Stomach (tissue), 8 donors: ENCODE measurements at regions not wholly inside any gene's neighbourhood (a gene's known extent, or its start where the extent isn't known, plus 50 kb on each side); places are given as distances from the start of the nearest gene placed in this dataset.
"Not testable (repeated sequence)": the region's sequence is repeated elsewhere in the genome, so short reads cannot be mapped to it uniquely, and the experiment has no call there.

Experiments
- DNase-seq, 2 donors: peaks; one replicate each; pipeline versions ENCODE4 v3.0.0 to v3.0.0-alpha.2; 2013 to 2019
- H3K27ac ChIP-seq, 5 donors: fragments of 200-600 bp in 4 of 5; sonication (generic) in 4 of 5; one replicate each; pipeline ENCODE4 v1.5.1; 2013 to 2019; ENCODE audit warnings: mild to moderate bottlenecking in 1 of 5, moderate library complexity in 1 of 5
- H3K27me3 ChIP-seq, 3 donors: fragments of 200-600 bp; sonication (generic); one replicate each; pipeline ENCODE4 v1.5.1; 2017 to 2019; ENCODE audit warnings: mixed run types in 1 of 3
- H3K36me3 ChIP-seq, 4 donors: fragments of 200-600 bp; sonication (generic); 1 replicate in 3 of 4; 2 replicates in 1 of 4; pipeline ENCODE4 v1.5.1; 2016 to 2019
- H3K4me1 ChIP-seq, 4 donors: fragments of 200-600 bp; sonication (generic); one replicate each; pipeline ENCODE4 v1.5.1; 2016 to 2019
- H3K4me3 ChIP-seq, 4 donors: fragments of 200-600 bp; sonication (generic) in 3 of 4; one replicate each; pipeline ENCODE4 v1.5.1; 2016 to 2019; ENCODE audit warnings: mild to moderate bottlenecking in 1 of 4
- H3K9me3 ChIP-seq, 4 donors: fragments of 200-600 bp; sonication (generic); one replicate each; pipeline ENCODE4 v1.5.1; 2016 to 2019
- CTCF ChIP-seq, 7 experiments: fragments of 450-650 bp in 4 of 7; fragments of 200-600 bp in 3 of 7; sonication (generic) in 3 of 7; IDR thresholded peaks; one replicate each; pipeline ENCODE4 v1.5.1; 2016 to 2019; ENCODE audit warnings: antibody characterized with exemption in 7 of 7, control low read depth in 2 of 7, mild to moderate bottlenecking in 1 of 7
- EP300 ChIP-seq: sonication (generic); formaldehyde crosslinking; IDR thresholded peaks from one replicate; pipeline ENCODE4 v1.6.1; 2017; ENCODE audit warnings: antibody characterized with exemption
- POLR2A ChIP-seq, 4 donors: fragments of 450-650 bp; IDR thresholded peaks; one replicate each; pipeline ENCODE4 v1.6.1; 2016; ENCODE audit warnings: antibody characterized with exemption in 4 of 4, control low read depth in 2 of 4, mild to moderate bottlenecking in 1 of 4, moderate library complexity in 1 of 4
- POLR2AphosphoS5 ChIP-seq, 3 donors: sonication (generic); formaldehyde crosslinking; IDR thresholded peaks; one replicate each; pipeline ENCODE4 v1.6.1; 2016; ENCODE audit warnings: antibody characterized with exemption in 3 of 3
- WGBS, 5 donors: extraction: QIAGEN DNeasy Blood & Tissue Kit in 3 of 5; methylation state at CpG; one replicate each; pipeline versions ENCODE4 v1.1.5 to v1.1.7; 2013 to 2018; 5-methylcytosine and 5-hydroxymethylcytosine counted together
- intact Hi-C: fragments of 100-400 bp; cut with DNase I; formaldehyde crosslinking; loops from one replicate; pipeline ENCODE4 v1.15.1; 2023; ENCODE audit warnings: low total_unique reads
- donor health status: healthy with polysubstance abuse.
- donor health status: Bipolar disorder and iron deficiency.
- donor health status: healthy.

- Histone ChIP-seq H3K36me3 (no peaks in the 10 kb centered on the region), H3K27ac (no peak overlapping the region), H3K9me3 (no peaks in the 10 kb centered on the region), H3K27me3 (no peaks in the 10 kb centered on the region), H3K4me3 (no peak overlapping the region), H3K4me1 (no peaks in the 10 kb centered on the region)
- intact Hi-C loops: no loop called here
- TF ChIP-seq EP300: no peak
- TF ChIP-seq POLR2AphosphoS5 (IDR thresholded peaks at IDR 0.05): no peak
- TF ChIP-seq POLR2A (IDR thresholded peaks at IDR 0.05): no peak
- TF ChIP-seq CTCF (IDR thresholded peaks at IDR 0.05): no peak
- no peak for DNase-seq
These were observed 145.0 kb upstream of the TMEM229A start for GRCh38 chr7:124177891-124178290.

GRCh38 chr7:124171812-124172211 lies 138.9 kb upstream of the TMEM229A start:
- 90 to 97% (median 93%) methylated on average over 3 of the region's 3 CpGs for WGBS, 5 donors
- H3K27me3 ChIP-seq, H3K4me3 ChIP-seq, H3K36me3 ChIP-seq, DNase-seq, H3K4me1 ChIP-seq, intact Hi-C loops, H3K9me3 ChIP-seq, H3K27ac ChIP-seq: not testable (repeated sequence)

GRCh38 chr7:124171068-124171467 lies 138.2 kb upstream of the TMEM229A start:
- H3K9me3 ChIP-seq: no peaks in the 10 kb centered on the region
- no peak overlapping the region for H3K27ac ChIP-seq
- WGBS, 5 donors: 32 to 51% (median 44%) methylated on average over 1 of the region's 1 CpG
- H3K36me3 ChIP-seq: no peaks in the 10 kb centered on the region
- intact Hi-C loops: no loop called here
- H3K4me1 ChIP-seq: no peaks in the 10 kb centered on the region
- no peak overlapping the region for H3K4me3 ChIP-seq
- DNase-seq: peak in 1 of 2 donors; percentile 55
- no peak for TF ChIP-seq EP300
- TF ChIP-seq CTCF (IDR thresholded peaks at IDR 0.05): no peak
- TF ChIP-seq POLR2AphosphoS5 (IDR thresholded peaks at IDR 0.05): no peak
- no peak for TF ChIP-seq POLR2A (IDR thresholded peaks at IDR 0.05)
- H3K27me3 ChIP-seq: no peaks in the 10 kb centered on the region

GRCh38 chr7:124168616-124169015 lies 135.7 kb upstream of the TMEM229A start:
- WGBS, 5 donors: 58 to 88% (median 81%) methylated on average over 2 of the region's 2 CpGs
- no peak for DNase-seq
- Histone ChIP-seq H3K36me3 (no peaks in the 10 kb centered on the region), H3K27me3 (no peaks in the 10 kb centered on the region), H3K4me3 (no peak overlapping the region), H3K4me1 (no peaks in the 10 kb centered on the region), H3K27ac (no peak overlapping the region), H3K9me3 (no peaks in the 10 kb centered on the region)
- intact Hi-C loops: no loop called here
- TF ChIP-seq POLR2A (IDR thresholded peaks at IDR 0.05): no peak
- no peak for TF ChIP-seq EP300
- TF ChIP-seq CTCF (IDR thresholded peaks at IDR 0.05): no peak
- no peak for TF ChIP-seq POLR2AphosphoS5 (IDR thresholded peaks at IDR 0.05)

- TF ChIP-seq CTCF (IDR thresholded peaks at IDR 0.05) (no peak), POLR2AphosphoS5 (IDR thresholded peaks at IDR 0.05) (no peak), POLR2A (IDR thresholded peaks at IDR 0.05) (no peak), EP300 (no peak)
- no peaks in the 10 kb centered on the region for H3K27me3 ChIP-seq
- intact Hi-C loops: no loop called here
- H3K9me3 ChIP-seq: no peaks in the 10 kb centered on the region
- H3K4me3 ChIP-seq: no peak overlapping the region
- H3K4me1 ChIP-seq: no peaks in the 10 kb centered on the region
- no peak overlapping the region for H3K27ac ChIP-seq
- H3K36me3 ChIP-seq: no peaks in the 10 kb centered on the region
- DNase-seq: no peak
These were observed 129.8 kb upstream of the TMEM229A start for GRCh38 chr7:124162667-124163066.
